HEK293 (cell line): ENCODE measurements at regions not wholly inside any gene's neighbourhood (a gene's known extent, or its start where the extent isn't known, plus 50 kb on each side); places are given as distances from the start of the nearest gene placed in this dataset.

Experiments
- CTCF ChIA-PET: fragments of 350-600 bp; formaldehyde crosslinking; extraction: SDS; loops from one replicate; lab custom pipeline; 2021; ENCODE audit warnings: antibody characterized with exemption; lab: Yijun Ruan, JAX
- POLR2A ChIA-PET: fragments of 300-600 bp; formaldehyde crosslinking; extraction: SDS; loops from one replicate; lab custom pipeline; 2020; ENCODE audit warnings: antibody characterized with exemption, inconsistent platforms; lab: Yijun Ruan, JAX
- H3K27ac ChIP-seq: fragments of 200-500 bp; sonication (Bioruptor generic); 2 replicates; pipeline ENCODE4 v1.5.1; 2014; ENCODE audit warnings: low read depth, low read length, control low read depth, inconsistent platforms; ENCODE audit errors: extremely low read depth
- H3K36me3 ChIP-seq, 2 experiments: fragments of 200-500 bp in 1 of 2; sonication (Bioruptor generic) in 1 of 2; 1 replicate in 1 of 2; 2 replicates in 1 of 2; pipeline ENCODE4 v1.5.1; 2014 to 2017; ENCODE audit warnings: inconsistent platforms in 2 of 2, low read length in 2 of 2; ENCODE audit not compliant: control insufficient read depth in 2 of 2, insufficient read depth in 1 of 2
- H3K4me1 ChIP-seq: fragments of 200-500 bp; sonication (Bioruptor generic); 2 replicates; pipeline ENCODE4 v1.5.1; 2014; ENCODE audit warnings: mild to moderate bottlenecking, low read length, inconsistent platforms; ENCODE audit not compliant: control insufficient read depth, insufficient read depth
- H3K4me3 ChIP-seq: 2 replicates; pipeline ENCODE4 v1.5.1; 2011; ENCODE audit warnings: low read depth, mild to moderate bottlenecking, control low read depth, low read length, moderate library complexity
- H3K9me3 ChIP-seq: fragments of 200-500 bp; sonication (Bioruptor generic); 2 replicates; pipeline ENCODE4 v1.5.1; 2014; ENCODE audit warnings: low read depth, low read length, inconsistent platforms; ENCODE audit not compliant: control insufficient read depth, insufficient read depth
- AEBP2 ChIP-seq: fragments of 450-650 bp; formaldehyde crosslinking; IDR thresholded peaks from 2 replicates; pipeline ENCODE4 v1.5.1; 2016; ENCODE audit warnings: missing biosample characterization, missing genetic modification characterization, borderline replicate concordance
- BCL11A ChIP-seq: fragments of 450-650 bp; formaldehyde crosslinking; IDR thresholded peaks from 2 replicates; pipeline ENCODE4 v1.5.1; 2016; ENCODE audit warnings: low read depth, missing biosample characterization, missing genetic modification characterization
- PRDM4 ChIP-seq: fragments of 450-650 bp; formaldehyde crosslinking; IDR thresholded peaks from 2 replicates; pipeline ENCODE4 v1.5.1; 2017; ENCODE audit warnings: missing biosample characterization, missing genetic modification characterization
- REST ChIP-seq: fragments of 450-650 bp; formaldehyde crosslinking; IDR thresholded peaks from 2 replicates; pipeline ENCODE4 v1.5.1; 2016; ENCODE audit warnings: missing biosample characterization, missing genetic modification characterization
- SCRT2 ChIP-seq: fragments of 450-650 bp; formaldehyde crosslinking; IDR thresholded peaks from 2 replicates; pipeline ENCODE4 v1.5.1; 2016; ENCODE audit warnings: missing biosample characterization, missing genetic modification characterization
- SP7 ChIP-seq: fragments of 450-650 bp; formaldehyde crosslinking; IDR thresholded peaks from 2 replicates; pipeline ENCODE4 v1.5.1; 2016; ENCODE audit warnings: missing biosample characterization, missing genetic modification characterization
- ZBTB11 ChIP-seq: fragments of 450-650 bp; formaldehyde crosslinking; conservative IDR thresholded peaks from 2 replicates; pipeline ENCODE4 v1.5.1; 2016; ENCODE audit warnings: low read depth, missing biosample characterization, missing genetic modification characterization
- ZBTB20 ChIP-seq: fragments of 450-650 bp; formaldehyde crosslinking; IDR thresholded peaks from 2 replicates; pipeline ENCODE4 v1.5.1; 2016; ENCODE audit warnings: missing biosample characterization, missing genetic modification characterization
- ZBTB21 ChIP-seq: fragments of 450-650 bp; formaldehyde crosslinking; IDR thresholded peaks from 2 replicates; pipeline ENCODE4 v1.5.1; 2017; ENCODE audit warnings: missing biosample characterization, missing genetic modification characterization
- ZBTB44 ChIP-seq: fragments of 450-650 bp; IDR thresholded peaks from 2 replicates; pipeline ENCODE4 v1.5.1; 2018; ENCODE audit warnings: missing biosample characterization, mild to moderate bottlenecking, missing genetic modification characterization
- ZNF10 ChIP-seq: fragments of 450-650 bp; formaldehyde crosslinking; IDR thresholded peaks from 2 replicates; pipeline ENCODE4 v1.5.1; 2017; ENCODE audit warnings: missing biosample characterization, missing genetic modification characterization
- ZNF184 ChIP-seq: fragments of 450-650 bp; IDR thresholded peaks from 2 replicates; pipeline ENCODE4 v1.5.1; 2018; ENCODE audit warnings: missing biosample characterization, mild to moderate bottlenecking, missing genetic modification characterization
- ZNF211 ChIP-seq: fragments of 450-650 bp; formaldehyde crosslinking; IDR thresholded peaks from 2 replicates; pipeline ENCODE4 v1.5.1; 2016; ENCODE audit warnings: low read depth, missing biosample characterization, missing genetic modification characterization
- ZNF266 ChIP-seq: fragments of 450-650 bp; formaldehyde crosslinking; IDR thresholded peaks from 2 replicates; pipeline ENCODE4 v1.5.1; 2016; ENCODE audit warnings: missing biosample characterization, missing genetic modification characterization, low read depth
- ZNF366 ChIP-seq: fragments of 450-650 bp; formaldehyde crosslinking; conservative IDR thresholded peaks from 2 replicates; pipeline ENCODE4 v1.5.1; 2016; ENCODE audit warnings: missing biosample characterization, missing genetic modification characterization
- ZNF521 ChIP-seq: fragments of 450-650 bp; formaldehyde crosslinking; IDR thresholded peaks from 2 replicates; pipeline ENCODE4 v1.5.1; 2017; ENCODE audit warnings: missing biosample characterization, mild to moderate bottlenecking, missing genetic modification characterization
- ZNF600 ChIP-seq: fragments of 450-650 bp; formaldehyde crosslinking; IDR thresholded peaks from 2 replicates; pipeline ENCODE4 v1.5.1; 2016; ENCODE audit warnings: missing biosample characterization, missing genetic modification characterization
- ZNF645 ChIP-seq: fragments of 450-650 bp; formaldehyde crosslinking; IDR thresholded peaks from 2 replicates; pipeline ENCODE4; 2016; ENCODE audit warnings: missing biosample characterization, missing genetic modification characterization
- ZNF747 ChIP-seq: fragments of 450-650 bp; formaldehyde crosslinking; IDR thresholded peaks from 2 replicates; pipeline ENCODE4 v1.5.1; 2016; ENCODE audit warnings: missing biosample characterization, missing genetic modification characterization
- ZNF785 ChIP-seq: fragments of 450-650 bp; formaldehyde crosslinking; IDR thresholded peaks from 2 replicates; pipeline ENCODE4 v1.5.1; 2016; ENCODE audit warnings: missing biosample characterization, missing genetic modification characterization

- TF ChIP-seq AEBP2, result no peak
- no peak for TF ChIP-seq ZBTB11
- no peak for TF ChIP-seq PRDM4 (tag by site-specific recombination)
- no peak for TF ChIP-seq ZNF600 (tag by site-specific recombination)
These were observed 584.0 kb upstream of the TENM3 start (continued) for GRCh38 chr4:181659202-181659601.

- POLR2A ChIA-PET, result no interaction called here
These were observed 583.3 kb upstream of the TENM3 start for GRCh38 chr4:181659876-181660275.

More at GRCh38 chr4:181659876-181660275, 583.3 kb upstream of the TENM3 start:
- H3K36me3 ChIP-seq, result no peaks in the 10 kb centered on the region
- TF ChIP-seq SP7 (tag by site-specific recombination) (no peak), REST (tag by site-specific recombination) (no peak), ZBTB21 (tag by site-specific recombination) (no peak), ZNF747 (tag by site-specific recombination) (no peak), BCL11A (tag by site-specific recombination) (no peak), SCRT2 (no peak), ZNF521 (no peak), ZNF785 (tag by site-specific recombination) (no peak), ZNF266 (tag by site-specific recombination) (no peak), ZBTB44 (tag by site-specific recombination) (no peak), ZNF10 (tag by site-specific recombination) (no peak), ZNF366 (tag by site-specific recombination) (no peak), ZNF645 (no peak), ZNF211 (tag by site-specific recombination) (no peak), ZBTB20 (tag by site-specific recombination) (no peak), ZNF184 (tag by site-specific recombination) (no peak)
- peaks cover 6% of the 10 kb centered on the region for H3K4me1 ChIP-seq
- CTCF ChIA-PET, result interaction anchor here (0.7 kb wide), 1 partner anchor 66 kb away, joined by 3 read pairs; no protein-coding TSS in a partner anchor
- no peak overlapping the region for H3K27ac ChIP-seq
- H3K9me3 ChIP-seq, result no peaks in the 10 kb centered on the region
- no peak overlapping the region for H3K4me3 ChIP-seq
